Gastroesophageal sphincter (tissue), 4 donors: ENCODE measurements at regions not wholly inside any gene's neighbourhood (a gene's known extent, or its start where the extent isn't known, plus 50 kb on each side); places are given as distances from the start of the nearest gene placed in this dataset.
"Not testable (repeated sequence)": the region's sequence is repeated elsewhere in the genome, so short reads cannot be mapped to it uniquely, and the experiment has no call there.

Experiments used
- ATAC-seq: fragments of 150-250 bp; one replicate; pipeline ENCODE4 v1.9.1; 2016; ENCODE audit warnings: mild to moderate bottlenecking, moderate library complexity
- H3K27ac ChIP-seq, 4 donors: fragments of 200-600 bp; sonication (generic) in 3 of 4; 1 replicate in 3 of 4; 2 replicates in 1 of 4; pipeline ENCODE4 v1.5.1; 2016 to 2019
- H3K27me3 ChIP-seq: fragments of 200-600 bp; sonication (generic); one replicate; pipeline ENCODE4 v1.5.1; 2019
- H3K36me3 ChIP-seq, 2 donors: fragments of 200-600 bp; sonication (generic); one replicate each; pipeline ENCODE4 v1.5.1; 2019; ENCODE audit warnings: control low read depth in 1 of 2
- H3K4me1 ChIP-seq, 3 donors: fragments of 200-600 bp; sonication (generic); 1 replicate in 2 of 3; 2 replicates in 1 of 3; pipeline ENCODE4 v1.5.1; 2016 to 2019; ENCODE audit warnings: control low read depth in 2 of 3
- H3K4me3 ChIP-seq, 2 donors: fragments of 200-600 bp; sonication (generic); one replicate each; pipeline ENCODE4 v1.5.1; 2019; ENCODE audit warnings: mild to moderate bottlenecking in 1 of 2, moderate library complexity in 1 of 2
- H3K9me3 ChIP-seq, 3 donors: fragments of 200-600 bp; sonication (generic); one replicate each; pipeline ENCODE4 v1.5.1; 2017 to 2019; ENCODE audit warnings: control low read depth in 2 of 3
- CTCF ChIP-seq, 4 experiments: fragments of 200-600 bp in 2 of 4; fragments of 450-650 bp in 2 of 4; sonication (generic) in 1 of 4; IDR thresholded peaks; one replicate each; pipeline ENCODE4 v1.5.1; 2017 to 2019; ENCODE audit warnings: antibody characterized with exemption in 4 of 4, mild to moderate bottlenecking in 2 of 4, moderate library complexity in 2 of 4
- EP300 ChIP-seq: sonication (generic); formaldehyde crosslinking; IDR thresholded peaks from one replicate; pipeline ENCODE4 v1.6.1; 2017; ENCODE audit warnings: antibody characterized with exemption, mild to moderate bottlenecking
- POLR2A ChIP-seq, 2 donors: fragments of 450-650 bp; IDR thresholded peaks; one replicate each; pipeline ENCODE4 v1.6.1; 2017; ENCODE audit warnings: antibody characterized with exemption in 2 of 2, mild to moderate bottlenecking in 2 of 2, moderate library complexity in 1 of 2
- POLR2AphosphoS5 ChIP-seq: sonication (generic); formaldehyde crosslinking; IDR thresholded peaks from one replicate; pipeline ENCODE4 v1.6.1; 2017; ENCODE audit warnings: antibody characterized with exemption
- WGBS, 2 donors: methylation state at CpG; one replicate each; pipeline ENCODE4 v1.1.5; 2018; ENCODE audit warnings: low coverage in 1 of 2; 5-methylcytosine and 5-hydroxymethylcytosine counted together

- no peak overlapping the region for H3K4me3 ChIP-seq
- H3K27me3 ChIP-seq, result no peaks in the 10 kb centered on the region
- H3K27ac ChIP-seq, result no peak overlapping the region
- H3K9me3 ChIP-seq, result no peaks in the 10 kb centered on the region
- no peak for ATAC-seq
- no peaks in the 10 kb centered on the region for H3K4me1 ChIP-seq
- no peak for TF ChIP-seq EP300
- no peak for TF ChIP-seq POLR2A (IDR thresholded peaks at IDR 0.05)
- no peak for TF ChIP-seq CTCF (IDR thresholded peaks at IDR 0.05)
- no peak for TF ChIP-seq POLR2AphosphoS5
- H3K36me3 ChIP-seq, result no peaks in the 10 kb centered on the region
These were observed 485.1 kb downstream of the CSNK1G3 start for GRCh38 chr5:123997064-123997461.

- H3K27me3 ChIP-seq, result no peaks in the 10 kb centered on the region
- WGBS, 2 donors, result 69 to 91% methylated on average over 1 to 2 of the region's 2 CpGs
- no peak for ATAC-seq
These were observed 480.7 kb downstream of the CSNK1G3 start for GRCh38 chr5:123992641-123993040.

GRCh38 chr5:123987956-123988355, 476.0 kb downstream of the CSNK1G3 start:
- WGBS, 2 donors, result no CpG with 5 or more reads among the region's 5 CpGs
- no peak for ATAC-seq
- no peak overlapping the region for H3K27ac ChIP-seq
- peaks cover 0 to 25% (median 0%) of the 10 kb centered on the region in 3 donors for H3K9me3 ChIP-seq
- TF ChIP-seq POLR2AphosphoS5, result no peak
- TF ChIP-seq POLR2A (IDR thresholded peaks at IDR 0.05), result no peak
- H3K27me3 ChIP-seq, result no peaks in the 10 kb centered on the region
- no peaks in the 10 kb centered on the region for H3K36me3 ChIP-seq
- no peaks in the 10 kb centered on the region for H3K4me1 ChIP-seq
- H3K4me3 ChIP-seq, result no peak overlapping the region

More at GRCh38 chr5:123992641-123993040, 480.7 kb downstream of the CSNK1G3 start:
- Histone ChIP-seq H3K9me3 (no peaks in the 10 kb centered on the region), H3K4me3 (no peak overlapping the region), H3K4me1 (no peaks in the 10 kb centered on the region), H3K27ac (no peak overlapping the region), H3K36me3 (no peaks in the 10 kb centered on the region)
- no peak for TF ChIP-seq POLR2A (IDR thresholded peaks at IDR 0.05)
- no peak for TF ChIP-seq CTCF (IDR thresholded peaks at IDR 0.05)

- TF ChIP-seq CTCF (IDR thresholded peaks at IDR 0.05), result no peak
- TF ChIP-seq EP300, result no peak
- no peak for TF ChIP-seq POLR2A (IDR thresholded peaks at IDR 0.05)
- no peak for TF ChIP-seq POLR2AphosphoS5
- no peak for ATAC-seq
- no peaks in the 10 kb centered on the region for H3K36me3 ChIP-seq
- H3K27me3 ChIP-seq, result no peaks in the 10 kb centered on the region
- H3K4me3 ChIP-seq, result no peak overlapping the region
- H3K9me3 ChIP-seq, result no peaks in the 10 kb centered on the region
- H3K4me1 ChIP-seq, result no peaks in the 10 kb centered on the region
- no peak overlapping the region for H3K27ac ChIP-seq
- WGBS, 2 donors, result 76 to 100% methylated on average over 3 to 4 of the region's 4 CpGs
These were observed 464.5 kb downstream of the CSNK1G3 start for GRCh38 chr5:123976379-123977033.

GRCh38 chr5:123975521-123975920, 463.5 kb downstream of the CSNK1G3 start:
- not testable (repeated sequence) for ATAC-seq, H3K36me3 ChIP-seq, H3K9me3 ChIP-seq, H3K27me3 ChIP-seq, H3K4me3 ChIP-seq, H3K27ac ChIP-seq, H3K4me1 ChIP-seq

- WGBS, 2 donors, result 90 to 100% methylated on average over 1 of the region's 1 CpG
- ATAC-seq, result no peak
- Histone ChIP-seq H3K27me3 (no peaks in the 10 kb centered on the region), H3K9me3 (peaks cover 0 to 6% (median 0%) of the 10 kb centered on the region in 3 donors), H3K27ac (no peak overlapping the region), H3K36me3 (no peaks in the 10 kb centered on the region), H3K4me3 (no peak overlapping the region), H3K4me1 (no peaks in the 10 kb centered on the region)
- TF ChIP-seq EP300 (peak; percentile 0), POLR2AphosphoS5 (no peak)
These were observed 454.8 kb downstream of the CSNK1G3 start for GRCh38 chr5:123966781-123967180.
